ENCODE measurements at regions not wholly inside any gene's neighbourhood (a gene's known extent, or its start where the extent isn't known, plus 50 kb on each side); places are given as distances from the start of the nearest gene placed in this dataset.

GRCh38 chr16:79543219-79543618 lies 57.3 kb downstream of the MAF start:
- TF ChIP-seq CTCF (conservative IDR thresholded peaks at IDR 0.05; ENCODE audit: low read depth in 2 of 2) (no peak), CREB1 (CRISPR knock-in tag; IDR thresholded peaks at IDR 0.05; ENCODE audit: low read depth) (no peak), EZH2 (IDR thresholded peaks at IDR 0.05; ENCODE audit: low read depth, unreplicated experiment) (no peak), POLR2AphosphoS5 (IDR thresholded peaks at IDR 0.05; ENCODE audit: low read depth) (no peak), STAT1 (IDR thresholded peaks at IDR 0.05; ENCODE audit: unreplicated experiment) (no peak), EZH2phosphoT487 (IDR thresholded peaks at IDR 0.05; ENCODE audit: unreplicated experiment) (no peak), REST (IDR thresholded peaks at IDR 0.05; ENCODE audit: unreplicated experiment) (no peak), ZNF114 (CRISPR knock-in tag; IDR thresholded peaks at IDR 0.05) (no peak), JUNB (IDR thresholded peaks at IDR 0.05; ENCODE audit: unreplicated experiment) (no peak), NANOG (IDR thresholded peaks at IDR 0.05; ENCODE audit: borderline replicate concordance) (no peak), ETS1 (IDR thresholded peaks at IDR 0.05) (no peak), ZNF331 (CRISPR knock-in tag; IDR thresholded peaks at IDR 0.05; ENCODE audit: low read depth) (no peak)
